H4 (cell line): ENCODE measurements at regions not wholly inside any gene's neighbourhood (a gene's known extent, or its start where the extent isn't known, plus 50 kb on each side); places are given as distances from the start of the nearest gene placed in this dataset.
"Not testable (repeated sequence)": the region's sequence is repeated elsewhere in the genome, so short reads cannot be mapped to it uniquely, and the experiment has no call there.

Experiments
- DNase-seq: peaks from one replicate; pipeline ENCODE4 v3.0.0-alpha.2; 2015; ENCODE audit warnings: low spot score

DNA sequence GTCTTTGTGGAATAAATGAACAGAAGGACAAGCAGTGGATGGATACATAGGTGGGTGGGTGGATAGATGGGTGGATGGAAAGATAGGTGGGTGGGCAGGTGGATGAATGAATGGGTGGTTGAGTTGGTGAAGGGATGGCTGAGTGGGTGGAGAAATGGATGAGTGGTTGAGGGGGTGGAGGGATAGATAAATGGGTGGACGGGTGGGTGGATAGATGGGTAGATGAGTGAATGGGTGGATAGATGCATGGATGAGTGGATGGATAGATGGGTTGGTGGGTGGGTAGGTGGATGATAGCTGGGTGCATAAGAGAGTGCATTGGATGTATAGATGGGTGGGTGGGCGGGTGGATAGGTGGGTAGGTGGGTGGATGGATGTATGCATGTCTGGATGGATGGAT is 63.5 kb downstream of the UNC93B1 start:
- DNase-seq = not testable (repeated sequence)

DNA sequence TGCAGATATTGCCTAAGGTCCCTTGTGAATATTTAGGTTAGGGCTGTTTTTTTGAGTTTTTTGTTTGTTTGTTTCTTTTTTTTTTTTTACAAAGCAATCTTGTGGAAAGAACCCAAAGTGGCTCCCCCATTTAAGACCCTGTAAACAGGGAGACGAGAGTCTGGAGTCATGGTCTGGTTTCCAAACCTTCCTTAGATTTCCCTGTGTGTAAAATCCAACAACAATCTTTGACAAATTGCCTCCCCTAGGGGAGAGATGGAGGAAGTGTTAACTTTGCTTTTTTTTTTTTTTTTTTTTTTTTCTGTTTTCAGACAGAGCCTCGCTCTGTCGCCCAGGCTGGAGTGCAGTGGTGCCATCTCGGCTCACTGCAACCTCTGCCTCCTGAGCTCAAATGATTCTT is 64.9 kb downstream of the UNC93B1 start:
- DNase-seq = not testable (repeated sequence)

- not testable (repeated sequence) for DNase-seq
These were observed 65.5 kb downstream of the UNC93B1 start for GRCh38 chr11:67938371-67938770.

GRCh38 chr11:67923565-67923964 is 80.3 kb downstream of the UNC93B1 start:
- not testable (repeated sequence) for DNase-seq

DNA sequence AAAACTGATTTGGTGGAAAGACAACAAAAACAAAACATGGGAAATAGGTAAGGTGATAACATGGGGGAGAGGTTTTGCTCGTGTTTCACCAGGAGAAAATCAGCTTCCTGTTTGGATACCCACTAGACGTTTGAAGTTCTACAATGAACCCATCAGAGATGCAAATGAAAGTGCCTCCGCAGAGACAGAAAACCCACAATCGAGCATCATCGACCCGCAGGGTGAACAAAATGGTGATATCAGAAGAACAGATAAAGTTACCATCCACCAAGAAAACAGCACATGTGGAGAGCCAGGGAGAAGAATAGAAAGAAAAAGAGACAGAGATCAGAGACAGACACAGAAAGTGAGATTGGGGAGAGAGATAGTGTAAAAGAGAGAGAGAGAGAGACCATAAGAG is 83.4 kb downstream of the UNC93B1 start:
- not testable (repeated sequence) for DNase-seq

DNA sequence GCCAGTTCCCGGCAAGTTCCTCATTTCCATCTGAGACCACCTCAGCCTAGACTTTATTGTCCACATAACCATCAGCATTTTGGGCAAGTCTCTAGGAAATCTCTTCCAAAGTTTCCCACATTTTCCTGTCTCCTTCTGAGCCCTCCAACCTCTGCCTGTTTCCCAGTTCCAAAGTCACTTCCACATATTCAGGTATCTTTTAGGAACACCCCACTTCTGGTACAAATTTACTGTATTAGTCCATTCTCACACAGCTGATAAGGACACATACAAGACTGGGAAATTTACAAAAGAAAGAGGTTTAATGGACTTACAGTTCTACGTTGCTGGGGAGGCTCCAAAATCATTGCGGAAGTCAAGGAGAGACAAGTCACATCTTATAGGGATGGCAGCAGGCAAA is 91.7 kb downstream of the UNC93B1 start:
- DNase-seq = not testable (repeated sequence)

- DNase-seq = not testable (repeated sequence)
These were observed 92.7 kb downstream of the UNC93B1 start for GRCh38 chr11:67911211-67911610.

GRCh38 chr11:67910803-67911202 is 93.1 kb downstream of the UNC93B1 start:
- DNase-seq = not testable (repeated sequence)

DNA sequence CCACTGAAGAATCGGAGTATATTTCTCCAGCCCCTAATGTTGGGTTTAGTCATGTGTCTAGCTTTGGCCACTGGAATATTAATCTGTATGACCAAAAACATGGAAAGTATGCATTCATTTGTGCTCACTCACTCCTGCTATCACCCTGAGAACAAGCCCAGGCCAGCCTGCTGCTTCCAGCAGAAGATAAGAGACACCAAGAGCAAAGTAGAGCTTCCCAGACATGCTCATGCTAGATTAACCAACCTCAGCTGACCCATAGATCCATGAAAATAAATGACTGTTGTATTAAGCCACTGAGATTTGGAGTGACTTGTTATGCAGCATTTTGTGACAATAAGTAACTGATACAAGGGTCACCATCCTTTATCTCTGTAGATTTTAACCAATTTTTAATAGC is 96.9 kb downstream of the UNC93B1 start:
- DNase-seq = not testable (repeated sequence)

GRCh38 chr11:67899462-67899861 is 104.4 kb downstream of the UNC93B1 start:
- peak; percentile 23 for DNase-seq

DNA sequence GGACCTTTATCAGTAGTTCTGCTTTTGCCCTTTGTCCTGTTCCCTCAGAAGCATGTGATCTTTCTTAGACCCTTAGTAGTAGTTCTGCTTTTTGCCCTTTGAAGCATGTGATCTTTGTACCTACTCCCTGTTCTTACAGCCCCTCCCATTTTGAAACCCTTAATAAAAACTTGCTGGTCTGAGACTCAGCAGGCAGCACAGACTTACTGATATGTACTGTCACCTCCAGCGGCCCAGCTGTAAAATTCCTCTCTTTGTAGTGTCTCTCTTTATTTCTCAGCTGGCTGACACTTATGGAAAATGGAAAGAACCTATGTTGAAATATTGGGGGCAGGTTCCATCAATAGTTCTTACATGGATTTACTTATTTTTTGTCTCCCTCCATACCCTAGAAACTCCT is 110.4 kb downstream of the UNC93B1 start:
- not testable (repeated sequence) for DNase-seq

- DNase-seq = not testable (repeated sequence)
These were observed 114.3 kb downstream of the UNC93B1 start for GRCh38 chr11:67889646-67890045.

- DNase-seq = not testable (repeated sequence)
These were observed 115.8 kb downstream of the UNC93B1 start for GRCh38 chr11:67888056-67888455.

GRCh38 chr11:67886672-67887071 is 117.2 kb downstream of the UNC93B1 start:
- not testable (repeated sequence) for DNase-seq

GRCh38 chr11:67886207-67886606 is 117.7 kb downstream of the UNC93B1 start:
- DNase-seq = not testable (repeated sequence)

- DNase-seq = not testable (repeated sequence)
These were observed 118.3 kb downstream of the UNC93B1 start for GRCh38 chr11:67885574-67885973.

GRCh38 chr11:67884761-67885558 is 118.9 kb downstream of the UNC93B1 start:
- DNase-seq = not testable (repeated sequence)

DNA sequence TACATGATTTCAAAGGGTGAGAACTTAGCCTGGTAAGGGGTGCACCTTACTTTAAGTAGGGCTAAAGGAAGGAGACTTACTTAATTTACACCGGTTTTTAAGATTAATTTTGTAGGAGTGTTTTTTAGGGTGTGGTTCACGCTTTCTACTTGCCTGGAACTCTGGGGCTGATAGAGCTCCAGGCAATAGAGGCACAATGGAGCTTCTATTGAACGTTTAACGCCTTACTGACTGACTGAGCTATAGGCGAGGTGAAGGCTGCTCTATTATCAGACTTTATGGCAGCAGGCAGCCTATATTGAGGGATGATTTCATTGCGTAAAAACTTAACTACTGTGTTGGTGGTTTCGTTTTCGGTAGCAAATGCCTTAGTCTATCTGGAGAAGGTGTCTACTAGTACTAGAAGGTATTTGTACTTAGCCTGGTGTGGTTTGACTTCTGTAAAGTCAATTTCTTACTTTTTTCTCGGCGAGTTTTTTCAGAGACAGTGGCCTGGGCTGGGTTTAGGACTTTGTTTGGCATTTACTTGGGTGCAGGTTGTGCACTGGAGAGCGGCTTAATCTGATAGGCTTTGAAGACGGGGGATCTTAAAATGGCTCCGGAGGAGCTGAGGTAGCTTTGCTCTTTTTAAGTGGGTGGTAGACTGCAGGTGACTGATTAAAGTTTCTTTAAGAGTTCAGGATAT is 119.7 kb downstream of the UNC93B1 start:
- not testable (repeated sequence) for DNase-seq

- not testable (repeated sequence) for DNase-seq
These were observed 121.6 kb downstream of the UNC93B1 start for GRCh38 chr11:67882304-67882703.

DNA sequence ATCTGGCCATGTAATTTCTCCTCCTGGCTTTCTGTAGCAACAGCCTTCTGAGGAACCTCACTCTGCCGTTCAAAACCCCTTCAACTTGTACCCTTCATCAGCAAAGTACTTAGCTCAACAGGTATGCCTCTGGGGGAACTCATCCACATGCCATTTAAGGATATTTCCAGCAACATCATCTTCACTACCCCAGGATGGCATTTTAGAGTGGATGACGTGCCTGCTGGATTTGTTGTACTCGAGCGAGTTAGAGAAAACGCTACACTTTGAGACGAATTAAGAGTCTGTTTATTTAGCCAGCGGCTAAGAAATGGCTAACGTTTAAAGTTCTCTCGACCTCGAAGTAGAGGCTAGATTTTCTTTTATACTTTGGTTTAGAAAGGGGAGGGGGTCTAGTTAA is 122.1 kb downstream of the UNC93B1 start:
- DNase-seq = not testable (repeated sequence)

DNA sequence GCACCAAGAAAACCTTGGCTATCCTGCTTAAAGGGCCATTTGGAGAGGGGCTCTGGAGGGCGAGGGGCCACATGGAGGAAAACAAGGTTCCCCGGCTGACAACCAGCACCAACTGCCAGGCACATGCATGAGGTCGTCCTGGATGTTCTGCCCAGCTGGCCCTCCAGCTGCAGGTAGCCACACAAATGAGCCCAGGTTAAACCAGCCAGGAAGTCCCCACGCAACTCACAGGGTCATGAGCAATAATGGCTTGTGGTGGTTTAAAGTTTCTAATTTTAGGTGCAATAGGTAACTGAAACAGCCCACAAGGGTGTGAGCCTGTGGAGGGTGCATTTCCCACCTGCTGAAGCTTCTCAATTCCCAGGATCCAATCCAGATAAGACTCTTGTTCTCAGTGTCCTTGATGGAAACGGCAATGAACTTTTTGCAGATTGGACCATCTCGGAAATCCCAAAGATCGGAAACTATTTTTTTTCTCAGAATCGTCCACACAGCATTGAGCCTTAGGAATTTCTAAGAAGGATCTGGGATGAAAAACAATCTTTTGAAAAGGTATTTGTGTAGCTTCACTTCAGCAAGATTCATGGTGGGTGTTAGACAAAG is 123.2 kb downstream of the UNC93B1 start:
- DNase-seq = not testable (repeated sequence)

DNA sequence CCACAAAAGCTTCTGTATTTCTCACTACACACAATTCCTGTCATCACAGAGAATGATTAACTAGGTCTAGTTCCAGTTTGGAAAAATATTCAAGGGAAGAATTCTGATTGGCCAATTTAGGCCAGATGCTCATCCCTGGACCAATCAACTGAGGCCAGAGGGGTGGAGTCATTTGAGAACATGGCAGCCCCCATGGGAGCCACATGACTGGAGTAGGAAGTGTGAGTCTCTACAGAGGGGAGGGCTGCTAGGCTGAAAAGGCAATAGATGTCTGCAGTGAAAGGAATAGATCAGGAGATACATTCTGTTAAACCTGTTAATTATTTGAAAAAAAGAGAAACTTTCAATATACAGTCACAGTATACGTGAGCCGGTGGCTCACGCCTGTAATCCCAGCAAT is 125.2 kb downstream of the UNC93B1 start:
- DNase-seq = not testable (repeated sequence)
